Activated CD8-positive, alpha-beta T cell treated with anti-CD3 and anti-CD28 coated beads for 36 hours (primary cell): ENCODE measurements at regions not wholly inside any gene's neighbourhood (a gene's known extent, or its start where the extent isn't known, plus 50 kb on each side); places are given as distances from the start of the nearest gene placed in this dataset.

Source experiments
- ATAC-seq: fragments of 200-7000 bp; cut with Tn5 transposase; one replicate; pipeline ENCODE4 v1.10.0; 2021; ENCODE audit warnings: mild to moderate bottlenecking, moderate library complexity
- CTCF ChIA-PET: fragments of 350-600 bp; sonication (Branson Sonifier 250); formaldehyde crosslinking; loops from one replicate; lab custom pipeline; 2021; ENCODE audit warnings: antibody characterized with exemption; lab: Charles Lee
- POLR2A ChIA-PET: fragments of 350-600 bp; sonication (Branson Sonifier 250); formaldehyde crosslinking; loops from one replicate; lab custom pipeline; 2021; ENCODE audit warnings: antibody characterized with exemption; lab: Charles Lee
- DNase-seq: peaks from one replicate; pipeline ENCODE4 v3.0.0-alpha.2; 2020
- H3K27ac Mint-ChIP-seq: one replicate; pipeline ENCODE4 v1.8.0; 2021; ENCODE audit warnings: mild to moderate bottlenecking, mixed read lengths
- H3K27me3 Mint-ChIP-seq: one replicate; pipeline ENCODE4 v1.8.0; 2021; ENCODE audit warnings: mixed read lengths
- H3K36me3 Mint-ChIP-seq: one replicate; pipeline ENCODE4 v1.8.0; 2021; ENCODE audit warnings: low read depth, mixed read lengths
- H3K4me1 Mint-ChIP-seq: one replicate; pipeline ENCODE4 v1.8.0; 2021; ENCODE audit warnings: low read depth, mixed read lengths
- H3K4me3 Mint-ChIP-seq: one replicate; pipeline ENCODE4 v1.8.0; 2021; ENCODE audit warnings: mild to moderate bottlenecking, moderate library complexity, mixed read lengths
- H3K9me3 Mint-ChIP-seq: one replicate; pipeline ENCODE4 v1.8.0; 2021; ENCODE audit warnings: mixed read lengths
- intact Hi-C: fragments of 100-400 bp; cut with micrococcal nuclease; formaldehyde crosslinking; loops from one replicate; pipeline ENCODE4 v1.10.0; 2022
- TF ChIP-seq, protein P1 (sequence below): fragments of 200-600 bp; IDR thresholded peaks from one replicate; pipeline ENCODE4 v1.8.0; 2022; ENCODE audit warnings: antibody characterized with exemption, mild to moderate bottlenecking

DNA sequence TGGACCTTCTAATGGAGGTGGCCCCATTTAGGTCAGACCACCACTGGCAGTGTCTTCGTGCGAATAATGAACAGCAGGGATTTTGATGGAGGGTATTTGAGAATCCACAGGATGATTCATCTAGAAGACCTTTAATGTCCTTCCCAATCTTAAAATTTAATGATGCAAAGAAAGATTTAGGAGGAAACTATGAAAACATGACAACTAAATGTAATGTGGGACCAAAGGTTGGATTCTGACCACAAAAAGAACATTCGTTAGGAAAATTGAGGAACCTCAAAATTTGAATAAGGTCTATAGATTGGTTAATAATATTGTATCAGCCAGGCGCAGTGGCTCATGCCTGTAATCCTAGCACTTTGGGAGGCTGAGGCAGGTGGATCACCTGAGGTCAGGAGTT, 78.2 kb upstream of the TMPO start:
- Mint-ChIP-seq H3K27ac (no peak overlapping the region), H3K36me3 (no peaks in the 10 kb centered on the region), H3K4me3 (no peak overlapping the region), H3K4me1 (no peaks in the 10 kb centered on the region), H3K9me3 (peaks cover 6% of the 10 kb centered on the region), H3K27me3 (peaks cover 28% of the 10 kb centered on the region)
- TF ChIP-seq, protein P1, sequence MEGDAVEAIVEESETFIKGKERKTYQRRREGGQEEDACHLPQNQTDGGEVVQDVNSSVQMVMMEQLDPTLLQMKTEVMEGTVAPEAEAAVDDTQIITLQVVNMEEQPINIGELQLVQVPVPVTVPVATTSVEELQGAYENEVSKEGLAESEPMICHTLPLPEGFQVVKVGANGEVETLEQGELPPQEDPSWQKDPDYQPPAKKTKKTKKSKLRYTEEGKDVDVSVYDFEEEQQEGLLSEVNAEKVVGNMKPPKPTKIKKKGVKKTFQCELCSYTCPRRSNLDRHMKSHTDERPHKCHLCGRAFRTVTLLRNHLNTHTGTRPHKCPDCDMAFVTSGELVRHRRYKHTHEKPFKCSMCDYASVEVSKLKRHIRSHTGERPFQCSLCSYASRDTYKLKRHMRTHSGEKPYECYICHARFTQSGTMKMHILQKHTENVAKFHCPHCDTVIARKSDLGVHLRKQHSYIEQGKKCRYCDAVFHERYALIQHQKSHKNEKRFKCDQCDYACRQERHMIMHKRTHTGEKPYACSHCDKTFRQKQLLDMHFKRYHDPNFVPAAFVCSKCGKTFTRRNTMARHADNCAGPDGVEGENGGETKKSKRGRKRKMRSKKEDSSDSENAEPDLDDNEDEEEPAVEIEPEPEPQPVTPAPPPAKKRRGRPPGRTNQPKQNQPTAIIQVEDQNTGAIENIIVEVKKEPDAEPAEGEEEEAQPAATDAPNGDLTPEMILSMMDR, result no peak
- DNase-seq (no peak), ATAC-seq (no peak)
- ChIA-PET CTCF (interaction anchor here (0.8 to 1.0 kb wide), 4 partner anchors 13 to 57 kb away, joined by 3 to 4 read pairs (median 3); no protein-coding TSS in a partner anchor), POLR2A (no interaction called here)
- intact Hi-C loops, result no loop called here

GRCh38 chr12:98437806-98438595, 77.4 kb upstream of the TMPO start:
- TF ChIP-seq, protein P1, result no peak
- POLR2A ChIA-PET, result no interaction called here
- ATAC-seq, result no peak
- Mint-ChIP-seq H3K9me3 (peaks cover 6% of the 10 kb centered on the region), H3K4me3 (no peak overlapping the region), H3K27ac (no peak overlapping the region), H3K36me3 (no peaks in the 10 kb centered on the region), H3K27me3 (peaks cover 28% of the 10 kb centered on the region), H3K4me1 (no peaks in the 10 kb centered on the region)
- intact Hi-C loops, result no loop called here
- no peak for DNase-seq
- CTCF ChIA-PET, result interaction anchor here (0.8 kb wide), 1 partner anchor 14 kb away, joined by 3 read pairs; no protein-coding TSS in a partner anchor

GRCh38 chr12:98438656-98439230, 76.6 kb upstream of the TMPO start:
- no peak for DNase-seq
- POLR2A ChIA-PET, result no interaction called here
- TF ChIP-seq, protein P1, result no peak
- CTCF ChIA-PET, result no interaction called here
- H3K27me3 Mint-ChIP-seq, result peaks cover 27% of the 10 kb centered on the region
- no peak overlapping the region for H3K27ac Mint-ChIP-seq
- no peaks in the 10 kb centered on the region for H3K36me3 Mint-ChIP-seq
- H3K4me1 Mint-ChIP-seq, result no peaks in the 10 kb centered on the region
- H3K9me3 Mint-ChIP-seq, result peaks cover 6% of the 10 kb centered on the region
- ATAC-seq, result no peak
- intact Hi-C loops, result no loop called here
- H3K4me3 Mint-ChIP-seq, result no peak overlapping the region

GRCh38 chr12:98439471-98439951, 75.9 kb upstream of the TMPO start:
- no peak overlapping the region for H3K27ac Mint-ChIP-seq
- no peak for ATAC-seq
- ChIA-PET CTCF (no interaction called here), POLR2A (no interaction called here)
- no peak overlapping the region for H3K4me3 Mint-ChIP-seq
- TF ChIP-seq, protein P1, result no peak
- H3K36me3 Mint-ChIP-seq, result no peaks in the 10 kb centered on the region
- no peak for DNase-seq
- peaks cover 6% of the 10 kb centered on the region for H3K9me3 Mint-ChIP-seq
- intact Hi-C loops, result no loop called here
- no peaks in the 10 kb centered on the region for H3K4me1 Mint-ChIP-seq
- peaks cover 27% of the 10 kb centered on the region for H3K27me3 Mint-ChIP-seq

- Mint-ChIP-seq H3K36me3 (no peaks in the 10 kb centered on the region), H3K27ac (no peak overlapping the region), H3K27me3 (peaks cover 25% of the 10 kb centered on the region), H3K9me3 (peaks cover 3% of the 10 kb centered on the region), H3K4me1 (no peaks in the 10 kb centered on the region), H3K4me3 (no peak overlapping the region)
- ChIA-PET CTCF (no interaction called here), POLR2A (no interaction called here)
- intact Hi-C loops, result no loop called here
- TF ChIP-seq, protein P1, result no peak
- ATAC-seq (no peak), DNase-seq (no peak)
Measured at GRCh38 chr12:98439981-98440581, 75.3 kb upstream of the TMPO start.
